GM12878 (cell line): ENCODE measurements at regions not wholly inside any gene's neighbourhood (a gene's known extent, or its start where the extent isn't known, plus 50 kb on each side); places are given as distances from the start of the nearest gene placed in this dataset.

ENCODE experiments used
- ATAC-seq: fragments of 200-7000 bp; cut with Tn5 transposase; 3 replicates; pipeline ENCODE4 v1.9.1; 2020; ENCODE audit warnings: mild to moderate bottlenecking, moderate library complexity
- BruUV-seq: library from RNA; stranded (reverse); fragments of 400-500 nt; replicated peaks from 2 replicates; lab custom pipeline; 2021; lab: Mats Ljungman, UMichigan
- CTCF ChIA-PET: fragments of 300-600 bp; sonication (Branson Sonifier 250); formaldehyde crosslinking; extraction: SDS; loops from one replicate; lab custom pipeline; 2021; ENCODE audit warnings: inconsistent platforms; lab: Yijun Ruan, JAX
- POLR2A ChIA-PET: fragments of 350-600 bp; formaldehyde crosslinking; extraction: SDS; loops from one replicate; lab custom pipeline; 2021; ENCODE audit warnings: inconsistent platforms; lab: Charles Lee
- RAD21 ChIA-PET: fragments of 300-600 bp; sonication (Branson Sonifier 250); formaldehyde crosslinking; loops from one replicate; lab custom pipeline; 2023; ENCODE audit warnings: antibody characterized with exemption; ENCODE audit not compliant: unreplicated experiment; lab: Charles Lee
- SMC1A ChIA-PET: fragments of 300-600 bp; sonication (Branson Sonifier 250); formaldehyde crosslinking; loops from one replicate; lab custom pipeline; 2023; ENCODE audit not compliant: unreplicated experiment, uncharacterized antibody; lab: Charles Lee
- DNase-seq: peaks from one replicate; pipeline ENCODE4 v3.0.0-alpha.2; 2011; ENCODE audit warnings: low read depth, low spot score
- FAIRE-seq: peaks from 3 replicates; lab custom pipeline; 2011; peaks lifted over from hg19 to GRCh38; lab: Jason Lieb, UNC
- H2AFZ ChIP-seq: 2 replicates; pipeline ENCODE4 v1.6.0; 2011; ENCODE audit warnings: low read depth, low read length, control low read depth; ENCODE audit not compliant: control insufficient read depth
- H3K27ac ChIP-seq: 2 replicates; pipeline ENCODE4 v1.5.1; 2011; ENCODE audit warnings: control low read depth; ENCODE audit not compliant: control insufficient read depth, insufficient read depth
- H3K27me3 ChIP-seq, 2 experiments: replicated peaks in 1 of 2; 2 replicates each; pipeline versions ENCODE4 v1.6.0 to v1.6.1; 2011; ENCODE audit warnings: low read length in 1 of 2; ENCODE audit not compliant: control insufficient read depth in 2 of 2, insufficient read depth in 2 of 2
- H3K36me3 ChIP-seq, 2 experiments: 2 replicates each; pipeline ENCODE4 v1.5.1; 2011; ENCODE audit warnings: low read length in 1 of 2; ENCODE audit not compliant: control insufficient read depth in 2 of 2, insufficient read depth in 2 of 2
- H3K4me1 ChIP-seq: 2 replicates; pipeline ENCODE4 v1.6.1; 2011; ENCODE audit warnings: mild to moderate bottlenecking, low read length, moderate library complexity, mixed read lengths; ENCODE audit not compliant: control insufficient read depth, insufficient read depth
- H3K4me2 ChIP-seq: 2 replicates; pipeline ENCODE4 v1.6.0; 2011; ENCODE audit warnings: control low read depth; ENCODE audit not compliant: control insufficient read depth, insufficient read depth
- H3K4me3 ChIP-seq: fragments of 200-600 bp; sonication (generic); 2 replicates; pipeline ENCODE4 v1.5.1; 2016
- H3K79me2 ChIP-seq: 2 replicates; pipeline ENCODE4 v1.6.0; 2011; ENCODE audit warnings: low read length; ENCODE audit not compliant: control insufficient read depth, insufficient read depth
- H3K9ac ChIP-seq: 2 replicates; pipeline ENCODE4 v1.8.0; 2011; ENCODE audit warnings: low read length, control low read depth, mixed read lengths; ENCODE audit not compliant: control insufficient read depth, insufficient read depth
- H3K9me3 ChIP-seq: replicated peaks from 3 replicates; pipeline ENCODE4 v1.5.1; 2011; ENCODE audit warnings: mild to moderate bottlenecking, low read length; ENCODE audit not compliant: control insufficient read depth, insufficient read depth
- H4K20me1 ChIP-seq: 2 replicates; pipeline ENCODE4 v1.6.0; 2011; ENCODE audit not compliant: control insufficient read depth, insufficient read depth
- CEBPZ ChIP-seq: fragments of 150-350 bp; IDR thresholded peaks from 2 replicates; pipeline ENCODE4 v1.6.1; 2016; ENCODE audit warnings: low read depth, low read length
- KLF5 ChIP-seq: fragments of 450-650 bp; IDR thresholded peaks from 2 replicates; pipeline ENCODE4 v1.6.1; 2014; ENCODE audit warnings: mild to moderate bottlenecking; ENCODE audit not compliant: partially characterized antibody
- MTA2 ChIP-seq: fragments of 450-650 bp; IDR thresholded peaks from 2 replicates; pipeline ENCODE4 v1.6.1; 2016; ENCODE audit warnings: low read depth, mild to moderate bottlenecking, moderate library complexity
- NR2C1 ChIP-seq: fragments of 450-650 bp; IDR thresholded peaks from 2 replicates; pipeline ENCODE4 v1.6.1; 2017; ENCODE audit warnings: antibody characterized with exemption, mild to moderate bottlenecking, moderate library complexity
- SIX5 ChIP-seq: IDR thresholded peaks from 2 replicates; pipeline ENCODE4 v1.6.1; 2011; ENCODE audit warnings: mild to moderate bottlenecking, low read depth, low read length, moderate library complexity; ENCODE audit not compliant: severe bottlenecking
- SUZ12 ChIP-seq: fragments of 200-600 bp; sonication (generic); IDR thresholded peaks from one replicate; pipeline ENCODE4 v1.6.1; 2018; ENCODE audit warnings: antibody characterized with exemption, mild to moderate bottlenecking; ENCODE audit not compliant: unreplicated experiment
- ZZZ3 ChIP-seq: IDR thresholded peaks from 2 replicates; pipeline ENCODE4 v1.6.1; 2011; ENCODE audit warnings: low read depth; ENCODE audit not compliant: control insufficient read depth, insufficient read length
- WGBS: methylation state at CpG from one replicate; pipeline ENCODE4 v1.1.6; 2016; ENCODE audit warnings: low lambda C conversion rate; ENCODE audit not compliant: insufficient replicate concordance, insufficient coverage; ENCODE audit errors: missing lambda C conversion rate; 5-methylcytosine and 5-hydroxymethylcytosine counted together
- in situ Hi-C: fragments of 300-500 bp; cut with MboI; formaldehyde crosslinking; loops from 9 replicates; pipeline ENCODE4 v1.14.3; 2018; ENCODE audit warnings: mixed read lengths
- intact Hi-C: fragments of 100-400 bp; cut with micrococcal nuclease; formaldehyde crosslinking; loops from one replicate; pipeline ENCODE4 v1.14.2; 2022; ENCODE audit not compliant: unreplicated experiment

- intact Hi-C loops: no loop called here
- H3K4me2 ChIP-seq: no peak overlapping the region
- ATAC-seq (peak; percentile 39; the same call in 2 of the 3 replicates), FAIRE-seq (no peak), DNase-seq (no peak)
- POLR2A ChIA-PET: no interaction called here
- in situ Hi-C loops: no loop called here
- RAD21 ChIA-PET: no interaction called here
- no peak overlapping the region for H3K9ac ChIP-seq
- no peak overlapping the region for H2AFZ ChIP-seq
- no peaks in the 10 kb centered on the region for H3K27me3 ChIP-seq
- no TSS peak for BruUV-seq
- no peaks in the 10 kb centered on the region for H3K4me1 ChIP-seq
- WGBS: 98% methylated on average over 5 of the region's 5 CpGs
- TF ChIP-seq CEBPZ: no peak
- no peak for TF ChIP-seq MTA2
- TF ChIP-seq SUZ12: no peak
- peak; percentile 51 for TF ChIP-seq SIX5
- no peak for TF ChIP-seq ZZZ3
- no peak for TF ChIP-seq KLF5
- TF ChIP-seq NR2C1: no peak
- H3K79me2 ChIP-seq: no peaks in the 10 kb centered on the region
- no peaks in the 10 kb centered on the region for H3K36me3 ChIP-seq
- CTCF ChIA-PET: no interaction called here
- peaks cover 4% of the 10 kb centered on the region for H3K9me3 ChIP-seq
- H3K27ac ChIP-seq: no peak overlapping the region
- H3K4me3 ChIP-seq: no peak overlapping the region
- no peaks in the 10 kb centered on the region for H4K20me1 ChIP-seq
- SMC1A ChIA-PET: interaction anchor here (0.6 to 2.4 kb wide), 4 partner anchors 8 to 475 kb away, joined by 3 to 8 read pairs (median 4); no protein-coding TSS in a partner anchor
Measured at GRCh38 chr5:89255845-89256463, 373.0 kb upstream of the MEF2C start.
